IPS-NIHi7 (cell line): ENCODE measurements at regions not wholly inside any gene's neighbourhood (a gene's known extent, or its start where the extent isn't known, plus 50 kb on each side); places are given as distances from the start of the nearest gene placed in this dataset.
A peak's percentile ranks its signal among the peaks of the same experiment; 100 is the strongest.
"Not testable (repeated sequence)": the region's sequence is repeated elsewhere in the genome, so short reads cannot be mapped to it uniquely, and the experiment has no call there.

Experiments
- DNase-seq: peaks from one replicate; pipeline ENCODE4 v3.0.0; 2012; ENCODE audit warnings: mixed read lengths; ENCODE audit errors: extremely low spot score

- DNase-seq: no peak
These were observed 281.0 kb upstream of the FOXF1 start for GRCh38 chr16:86229283-86229682.

- DNase-seq: no peak
These were observed 280.3 kb upstream of the FOXF1 start for GRCh38 chr16:86229866-86230656.

- no peak for DNase-seq
These were observed 278.9 kb upstream of the FOXF1 start for GRCh38 chr16:86231321-86231995.

- DNase-seq: no peak
These were observed 278.4 kb upstream of the FOXF1 start for GRCh38 chr16:86231996-86232350.

- DNase-seq: no peak
These were observed 277.8 kb upstream of the FOXF1 start for GRCh38 chr16:86232496-86232895.

DNA sequence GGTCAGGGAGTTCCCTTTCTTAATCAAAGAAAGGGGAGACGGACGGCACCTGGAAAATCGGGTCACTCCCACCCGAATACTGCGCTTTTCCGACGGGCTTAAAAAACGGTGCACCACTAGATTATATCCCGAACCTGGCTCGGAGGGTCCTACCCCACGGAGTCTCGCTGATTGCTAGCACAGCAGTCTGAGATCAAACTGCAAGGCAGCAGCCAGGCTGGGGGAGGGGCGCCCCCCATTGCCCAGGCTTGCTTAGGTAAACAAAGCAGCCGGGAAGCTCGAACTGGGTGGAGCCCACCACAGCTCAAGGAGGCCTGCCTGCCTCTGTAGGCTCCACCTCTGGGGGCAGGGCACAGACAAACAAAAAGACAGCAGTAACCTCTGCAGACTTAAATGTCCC lies 276.8 kb upstream of the FOXF1 start:
- DNase-seq: not testable (repeated sequence)

DNA sequence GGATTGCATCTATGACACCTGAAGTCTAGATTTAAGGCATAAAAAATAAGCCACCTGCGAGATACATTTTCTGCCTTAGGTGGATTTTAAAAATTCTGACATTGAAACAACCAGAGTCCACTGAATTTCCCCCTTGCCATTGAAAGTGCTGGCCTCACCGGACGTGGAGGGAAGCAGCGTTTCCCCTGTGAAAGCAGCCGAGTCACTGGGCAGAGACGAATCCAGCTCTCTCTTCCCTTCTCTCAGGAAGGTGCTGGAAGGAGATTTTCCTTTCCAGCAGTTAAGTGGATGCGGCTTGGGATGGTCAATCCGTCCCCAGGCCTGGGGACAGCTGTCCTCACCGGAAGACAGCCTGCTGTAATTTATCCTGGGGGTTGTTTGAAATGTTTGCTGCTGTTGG lies 270.9 kb upstream of the FOXF1 start:
- no peak for DNase-seq

DNA sequence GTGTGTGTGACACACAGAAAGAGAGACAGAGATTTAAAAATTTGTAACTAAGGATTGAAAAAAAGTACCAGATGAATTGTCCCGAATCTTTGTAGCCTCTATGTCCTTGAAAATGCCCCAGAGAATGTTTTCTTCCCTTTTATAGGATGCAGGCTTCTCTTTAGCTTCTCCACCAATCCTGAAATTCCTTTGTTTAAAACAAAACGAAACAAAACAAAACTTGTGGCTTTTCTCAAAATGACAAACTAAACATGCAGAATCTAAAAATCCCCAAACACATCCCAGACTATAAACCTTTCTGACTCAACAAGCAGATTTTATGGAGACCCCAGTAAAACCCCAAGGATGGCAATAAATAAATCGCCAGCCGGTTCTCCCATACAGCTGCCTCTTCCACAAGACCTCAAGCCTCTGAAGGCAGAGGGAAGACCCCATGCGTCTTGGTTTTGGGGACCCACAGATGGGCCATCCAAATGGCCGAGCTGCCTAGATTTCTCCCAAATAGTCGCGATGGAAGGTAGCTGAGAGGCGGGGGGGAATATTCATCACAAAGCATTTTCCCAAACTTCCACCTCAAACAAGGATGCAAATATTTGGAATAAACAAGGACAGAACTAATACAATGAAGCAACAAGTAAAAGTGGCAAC lies 269.5 kb upstream of the FOXF1 start:
- DNase-seq: no peak

- DNase-seq: no peak
These were observed 268.6 kb upstream of the FOXF1 start for GRCh38 chr16:86241681-86242080.

DNA sequence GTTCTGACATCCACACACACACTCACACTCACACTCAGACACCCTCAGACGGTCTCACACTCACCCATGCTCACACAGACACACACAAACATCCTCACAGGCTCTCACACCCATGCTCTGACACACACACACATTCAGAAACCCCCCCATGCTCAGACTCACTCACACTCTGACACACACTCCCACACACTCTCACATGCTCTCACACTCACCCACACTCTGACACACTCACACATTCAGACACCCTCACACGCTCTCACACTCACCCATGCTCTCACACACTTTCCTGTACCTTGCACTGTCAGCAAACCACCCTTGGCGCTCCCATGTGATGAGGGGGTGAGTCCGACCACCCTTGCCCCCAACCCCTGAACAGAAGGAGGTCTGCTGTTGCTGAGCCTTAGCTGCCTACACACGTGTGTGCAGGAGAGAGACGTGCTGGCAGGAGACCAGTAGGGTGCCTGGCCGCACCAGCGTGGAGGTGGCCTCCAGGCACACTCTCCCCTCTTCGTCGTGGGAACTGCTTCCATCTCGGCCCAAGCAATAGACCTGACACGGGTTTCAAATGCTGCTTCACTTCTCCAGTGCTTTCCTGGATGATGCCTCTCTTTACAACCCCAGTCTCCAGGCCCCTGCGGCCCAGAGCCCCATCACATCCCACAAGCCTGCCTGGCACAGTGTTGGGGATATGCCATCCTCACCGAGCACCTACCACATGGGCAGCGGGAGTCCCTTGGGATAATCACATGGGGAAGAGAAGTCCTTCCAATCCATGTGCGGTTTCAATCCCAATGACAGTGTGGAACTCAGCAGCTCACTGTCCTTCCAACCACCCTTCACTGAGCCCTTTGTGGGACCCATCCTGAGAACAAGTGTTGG lies 267.8 kb upstream of the FOXF1 start:
- DNase-seq: no peak

DNA sequence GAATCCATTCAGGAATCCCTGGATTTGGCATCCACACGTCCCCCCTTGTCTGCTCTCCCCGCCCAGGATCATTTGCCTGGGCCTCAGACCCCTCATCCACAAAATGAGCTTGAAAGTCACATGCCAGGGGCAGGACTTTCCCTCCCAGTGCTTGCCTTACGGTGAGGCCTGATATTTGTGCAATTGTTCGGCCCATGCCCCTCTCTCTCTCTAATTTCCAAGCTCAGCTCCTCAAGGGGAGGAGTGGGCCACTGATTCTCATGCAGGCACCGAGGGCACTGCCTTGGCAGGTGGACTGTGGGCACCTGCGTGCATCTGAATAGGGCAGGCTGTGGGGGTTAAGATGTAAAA lies 267.2 kb upstream of the FOXF1 start:
- no peak for DNase-seq

DNA sequence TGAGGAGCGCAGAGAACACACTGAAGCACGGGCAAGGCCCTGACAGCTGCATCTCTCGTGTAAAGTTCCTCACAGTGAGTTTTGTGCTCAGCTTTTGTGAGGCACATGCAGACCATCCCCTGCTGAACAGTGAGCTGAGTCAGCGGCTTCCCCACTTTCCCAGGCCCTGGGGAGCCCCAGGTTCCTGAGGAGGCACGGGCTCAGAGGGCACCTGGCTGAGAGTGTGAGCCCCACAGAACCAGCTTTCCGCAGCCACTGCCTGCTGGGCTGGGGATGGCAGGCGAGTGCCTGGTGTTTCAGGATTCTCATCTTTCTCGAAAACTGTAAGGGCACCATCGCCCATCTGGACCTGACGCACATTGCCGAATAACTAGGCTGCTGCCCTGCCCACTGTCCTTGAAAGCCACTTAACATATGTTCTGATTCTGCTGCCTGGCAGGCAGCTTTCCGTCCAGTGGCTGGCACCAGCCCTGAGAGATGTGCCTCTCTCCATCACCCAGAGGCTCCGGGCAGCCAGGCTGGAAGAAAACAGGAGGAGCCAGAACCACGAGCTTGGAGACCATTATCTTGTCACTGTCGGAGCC lies 266.7 kb upstream of the FOXF1 start:
- no peak for DNase-seq

GRCh38 chr16:86244158-86244557 lies 266.2 kb upstream of the FOXF1 start:
- no peak for DNase-seq

- no peak for DNase-seq
These were observed 265.4 kb upstream of the FOXF1 start for GRCh38 chr16:86244936-86245335.

DNA sequence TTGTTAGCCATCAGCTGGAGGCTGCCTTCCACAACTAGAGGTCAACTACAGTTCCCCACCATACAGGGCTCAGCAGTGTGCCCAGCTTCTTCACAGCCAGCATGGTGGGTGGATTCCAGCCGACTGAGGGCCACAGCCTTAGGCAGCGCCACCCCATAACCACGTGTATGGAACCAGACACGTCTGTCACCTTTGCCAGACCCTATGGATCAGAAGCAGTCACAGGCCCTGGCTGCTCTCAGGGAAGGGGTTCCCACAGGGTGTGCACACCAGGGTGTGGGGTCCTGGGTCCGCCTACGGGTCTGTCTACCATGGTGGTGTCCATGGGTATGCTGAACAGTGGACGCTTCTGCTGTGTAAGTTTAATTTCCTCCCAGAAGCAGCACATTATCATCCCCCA lies 265.0 kb upstream of the FOXF1 start:
- no peak for DNase-seq

- DNase-seq: no peak
These were observed 264.4 kb upstream of the FOXF1 start for GRCh38 chr16:86245895-86246294.

DNA sequence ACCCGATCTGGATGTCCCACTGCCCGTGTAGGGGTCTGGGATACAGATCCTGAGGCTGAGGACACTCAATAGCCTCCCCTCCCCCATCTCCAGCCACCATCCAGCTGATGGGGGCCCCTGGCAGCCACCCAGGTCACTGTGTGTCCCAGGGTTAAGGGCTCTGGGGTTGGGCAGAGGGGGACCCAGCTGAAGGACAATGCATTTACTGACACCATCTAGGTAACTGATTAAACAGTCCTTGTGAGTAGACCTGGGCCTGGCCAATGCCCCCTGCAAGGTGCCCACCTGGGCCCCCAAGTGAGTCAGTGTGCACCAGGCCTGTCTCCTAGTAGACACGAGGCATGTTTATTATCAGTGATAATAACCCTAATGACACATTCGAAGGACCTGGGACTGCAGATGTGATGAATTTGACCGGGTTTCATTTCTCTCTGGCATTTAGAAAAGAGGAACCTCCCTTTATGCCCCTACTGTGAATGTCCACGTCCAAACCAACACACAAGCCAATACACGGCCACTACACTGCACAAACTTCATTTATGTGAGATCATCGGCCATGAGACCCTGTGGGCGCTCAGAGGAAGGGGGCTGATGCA lies 261.9 kb upstream of the FOXF1 start:
- DNase-seq: no peak

DNA sequence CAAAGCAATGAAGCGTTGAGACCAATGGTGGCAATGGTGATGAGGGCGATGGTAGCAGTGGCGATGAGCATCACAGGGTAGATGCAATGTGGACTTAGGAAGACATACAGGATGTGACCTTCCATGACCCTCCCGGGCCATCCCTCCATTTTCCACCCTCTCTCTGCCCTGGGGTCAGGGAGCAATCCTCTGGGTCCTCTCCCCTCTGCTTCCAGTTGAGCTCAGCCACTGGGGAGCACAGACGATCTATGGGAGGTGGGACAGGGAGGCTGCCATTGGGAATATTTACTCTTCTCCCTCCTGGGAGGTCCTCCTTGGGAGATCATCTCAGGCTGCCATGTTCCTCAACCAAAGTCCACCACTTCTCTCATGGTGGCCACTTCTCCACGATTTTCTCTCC lies 260.7 kb upstream of the FOXF1 start:
- DNase-seq: no peak

GRCh38 chr16:86251682-86252081 lies 258.6 kb upstream of the FOXF1 start:
- no peak for DNase-seq

- DNase-seq: peak; percentile 85
These were observed 257.7 kb upstream of the FOXF1 start for GRCh38 chr16:86252596-86252995.

- DNase-seq: no peak
These were observed 254.4 kb upstream of the FOXF1 start for GRCh38 chr16:86255966-86256365.
